CD14-positive monocyte (primary cell): ENCODE measurements at regions not wholly inside any gene's neighbourhood (a gene's known extent, or its start where the extent isn't known, plus 50 kb on each side); places are given as distances from the start of the nearest gene placed in this dataset.

Experiments used
- DNase-seq, 3 donors: peaks; one replicate each; pipeline ENCODE4 v3.0.0-alpha.2; 2011 to 2022
- H2AFZ ChIP-seq: 2 replicates; pipeline ENCODE4 v1.6.0; 2012; ENCODE audit warnings: mild to moderate bottlenecking, low read depth, low read length, inconsistent platforms; ENCODE audit not compliant: insufficient read depth, poor library complexity, severe bottlenecking
- H3K27ac ChIP-seq, 2 donors: 1 replicate in 1 of 2; 2 replicates in 1 of 2; pipeline ENCODE4 v1.5.1; 2012 to 2013; ENCODE audit warnings: low read length in 2 of 2, control low read depth in 1 of 2, inconsistent platforms in 1 of 2, low read depth in 1 of 2, mild to moderate bottlenecking in 1 of 2
- H3K27me3 ChIP-seq, 2 donors: one replicate each; pipeline versions ENCODE4 v1.6.0 to v1.6.1; 2011 to 2013; ENCODE audit warnings: low read length in 2 of 2; ENCODE audit not compliant: control insufficient read depth in 2 of 2, insufficient read depth in 2 of 2
- H3K36me3 ChIP-seq, 2 donors: replicated peaks in 1 of 2; 1 replicate in 1 of 2; 2 replicates in 1 of 2; pipeline versions ENCODE4 v1.5.1 to v1.6.1; 2012 to 2013; ENCODE audit warnings: low read length in 2 of 2, control low read depth in 1 of 2, inconsistent platforms in 1 of 2, mild to moderate bottlenecking in 1 of 2; ENCODE audit not compliant: insufficient read depth in 2 of 2, control insufficient read depth in 1 of 2
- H3K4me1 ChIP-seq, 2 donors: 1 replicate in 1 of 2; 2 replicates in 1 of 2; pipeline versions ENCODE4 v1.5.1 to v1.6.1; 2012 to 2013; ENCODE audit warnings: low read length in 2 of 2, control low read depth in 1 of 2, inconsistent platforms in 1 of 2, mild to moderate bottlenecking in 1 of 2, moderate library complexity in 1 of 2; ENCODE audit not compliant: insufficient read depth in 2 of 2, control insufficient read depth in 1 of 2
- H3K4me2 ChIP-seq: replicated peaks from 2 replicates; pipeline ENCODE3; 2012; ENCODE audit warnings: low read length, moderate library complexity, mild to moderate bottlenecking; ENCODE audit not compliant: poor library complexity, severe bottlenecking; ENCODE audit errors: extremely low read depth
- H3K4me3 ChIP-seq, 3 experiments: fragments of 200-600 bp in 1 of 3; sonication (generic) in 1 of 3; replicated peaks in 1 of 3; 1 replicate in 2 of 3; 2 replicates in 1 of 3; pipeline ENCODE4 v1.5.1; 2011 to 2013; ENCODE audit warnings: low read length in 3 of 3, mild to moderate bottlenecking in 3 of 3, control low read depth in 2 of 3, low read depth in 2 of 3, inconsistent platforms in 1 of 3, moderate library complexity in 1 of 3
- H3K79me2 ChIP-seq: 2 replicates; pipeline ENCODE4 v1.6.0; 2012; ENCODE audit warnings: mild to moderate bottlenecking, control low read depth, inconsistent platforms, low read length, moderate library complexity; ENCODE audit not compliant: insufficient read depth
- H3K9ac ChIP-seq: 2 replicates; pipeline ENCODE4 v1.6.0; 2017; ENCODE audit warnings: low read length, mild to moderate bottlenecking; ENCODE audit not compliant: insufficient read depth, poor library complexity, severe bottlenecking
- H3K9me3 ChIP-seq, 2 donors: replicated peaks in 1 of 2; 1 replicate in 1 of 2; 2 replicates in 1 of 2; pipeline versions ENCODE4 v1.5.1 to v1.6.1; 2012 to 2013; ENCODE audit warnings: low read length in 2 of 2, control low read depth in 1 of 2; ENCODE audit not compliant: control insufficient read depth in 1 of 2, insufficient read depth in 1 of 2
- H4K20me1 ChIP-seq: 2 replicates; pipeline ENCODE4 v1.6.0; 2012; ENCODE audit warnings: mild to moderate bottlenecking, low read length, control low read depth, moderate library complexity; ENCODE audit not compliant: insufficient read depth
- H3K27ac Mint-ChIP-seq, 7 donors: one replicate each; pipeline ENCODE4 v1.8.0; 2020; ENCODE audit warnings: mild to moderate bottlenecking in 7 of 7, mixed read lengths in 7 of 7, moderate library complexity in 6 of 7, inconsistent platforms in 2 of 7
- H3K27me3 Mint-ChIP-seq, 3 donors: one replicate each; pipeline ENCODE4 v1.8.0; 2021 to 2022; ENCODE audit warnings: low read depth in 3 of 3, mild to moderate bottlenecking in 3 of 3, mixed read lengths in 3 of 3, moderate library complexity in 3 of 3, inconsistent platforms in 1 of 3
- H3K36me3 Mint-ChIP-seq, 2 donors: one replicate each; pipeline ENCODE4 v1.8.0; 2020; ENCODE audit warnings: mixed read lengths in 2 of 2, inconsistent platforms in 1 of 2, mild to moderate bottlenecking in 1 of 2
- H3K4me1 Mint-ChIP-seq: one replicate; pipeline ENCODE4 v1.8.0; 2020; ENCODE audit warnings: mild to moderate bottlenecking, mixed read lengths
- H3K4me3 Mint-ChIP-seq, 2 donors: one replicate each; pipeline ENCODE4 v1.8.0; 2020; ENCODE audit warnings: mild to moderate bottlenecking in 2 of 2, mixed read lengths in 2 of 2, moderate library complexity in 1 of 2
- H3K9me3 Mint-ChIP-seq, 7 donors: one replicate each; pipeline ENCODE4 v1.8.0; 2020 to 2022; ENCODE audit warnings: mixed read lengths in 7 of 7, mild to moderate bottlenecking in 6 of 7, moderate library complexity in 6 of 7, inconsistent platforms in 2 of 7
- WGBS: methylation state at CpG from one replicate; pipeline ENCODE4 v1.1.5; 2013; ENCODE audit warnings: missing lambda C conversion rate; ENCODE audit not compliant: insufficient coverage; 5-methylcytosine and 5-hydroxymethylcytosine counted together
- intact Hi-C, 2 donors: fragments of 100-400 bp; cut with micrococcal nuclease; formaldehyde crosslinking; loops; one replicate each; pipeline versions ENCODE4 v1.15.0 to v1.15.1; 2023
- TF ChIP-seq, protein P1 (sequence below): fragments of 200-600 bp; IDR thresholded peaks from one replicate; pipeline ENCODE4 v1.8.0; 2022; ENCODE audit warnings: antibody characterized with exemption, mild to moderate bottlenecking

- Histone ChIP-seq H2AFZ (no peak overlapping the region), H3K9me3 (no peaks in the 10 kb centered on the region), H3K27me3 (no peaks in the 10 kb centered on the region), H3K4me3 (no peak overlapping the region), H3K27ac (no peak overlapping the region), H3K4me1 (no peaks in the 10 kb centered on the region), H4K20me1 (no peaks in the 10 kb centered on the region), H3K36me3 (no peaks in the 10 kb centered on the region), H3K4me2 (no peak overlapping the region), H3K79me2 (no peaks in the 10 kb centered on the region), H3K9ac (no peak overlapping the region)
- peaks cover 0 to 9% (median 2%) of the 10 kb centered on the region in 7 donors for H3K9me3 Mint-ChIP-seq
- H3K27me3 Mint-ChIP-seq = peaks cover 0 to 3% (median 2%) of the 10 kb centered on the region in 3 donors
- H3K4me3 Mint-ChIP-seq = no peak overlapping the region
- TF ChIP-seq, protein P1, sequence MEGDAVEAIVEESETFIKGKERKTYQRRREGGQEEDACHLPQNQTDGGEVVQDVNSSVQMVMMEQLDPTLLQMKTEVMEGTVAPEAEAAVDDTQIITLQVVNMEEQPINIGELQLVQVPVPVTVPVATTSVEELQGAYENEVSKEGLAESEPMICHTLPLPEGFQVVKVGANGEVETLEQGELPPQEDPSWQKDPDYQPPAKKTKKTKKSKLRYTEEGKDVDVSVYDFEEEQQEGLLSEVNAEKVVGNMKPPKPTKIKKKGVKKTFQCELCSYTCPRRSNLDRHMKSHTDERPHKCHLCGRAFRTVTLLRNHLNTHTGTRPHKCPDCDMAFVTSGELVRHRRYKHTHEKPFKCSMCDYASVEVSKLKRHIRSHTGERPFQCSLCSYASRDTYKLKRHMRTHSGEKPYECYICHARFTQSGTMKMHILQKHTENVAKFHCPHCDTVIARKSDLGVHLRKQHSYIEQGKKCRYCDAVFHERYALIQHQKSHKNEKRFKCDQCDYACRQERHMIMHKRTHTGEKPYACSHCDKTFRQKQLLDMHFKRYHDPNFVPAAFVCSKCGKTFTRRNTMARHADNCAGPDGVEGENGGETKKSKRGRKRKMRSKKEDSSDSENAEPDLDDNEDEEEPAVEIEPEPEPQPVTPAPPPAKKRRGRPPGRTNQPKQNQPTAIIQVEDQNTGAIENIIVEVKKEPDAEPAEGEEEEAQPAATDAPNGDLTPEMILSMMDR = no peak
- no CpG with 5 or more reads among the region's 4 CpGs for WGBS
- intact Hi-C loops = no loop called here
- no peak overlapping the region for H3K27ac Mint-ChIP-seq
- no peak for DNase-seq
- H3K4me1 Mint-ChIP-seq = no peaks in the 10 kb centered on the region
- no peaks in the 10 kb centered on the region for H3K36me3 Mint-ChIP-seq
Observed at GRCh38 chr7:46201961-46202360, 280.9 kb upstream of the IGFBP3 start.

GRCh38 chr7:46198701-46199100 lies 277.6 kb upstream of the IGFBP3 start:
- TF ChIP-seq, protein P1 = no peak
- no peaks in the 10 kb centered on the region for H3K36me3 Mint-ChIP-seq

More at GRCh38 chr7:46198701-46199100, 277.6 kb upstream of the IGFBP3 start:
- no peaks in the 10 kb centered on the region for H3K9me3 ChIP-seq
- H3K79me2 ChIP-seq = no peaks in the 10 kb centered on the region
- no peak for DNase-seq
- WGBS = no CpG with 5 or more reads among the region's 1 CpG
- H2AFZ ChIP-seq = no peak overlapping the region
- H3K9me3 Mint-ChIP-seq = peaks cover 0 to 12% (median 2%) of the 10 kb centered on the region in 7 donors
- H3K4me3 ChIP-seq = no peak overlapping the region
- no peak overlapping the region for H3K9ac ChIP-seq
- no peaks in the 10 kb centered on the region for H3K36me3 ChIP-seq
- no peak overlapping the region for H3K4me2 ChIP-seq
- H3K27ac ChIP-seq = no peak overlapping the region
- H3K27me3 Mint-ChIP-seq = peaks cover 0 to 5% (median 2%) of the 10 kb centered on the region in 3 donors
- no peak overlapping the region for H3K27ac Mint-ChIP-seq
- no peaks in the 10 kb centered on the region for H3K4me1 ChIP-seq
- no peaks in the 10 kb centered on the region for H4K20me1 ChIP-seq
- intact Hi-C loops = no loop called here
- no peak overlapping the region for H3K4me3 Mint-ChIP-seq
- H3K4me1 Mint-ChIP-seq = no peaks in the 10 kb centered on the region
- no peaks in the 10 kb centered on the region for H3K27me3 ChIP-seq
